ENCODE measurements at regions not wholly inside any gene's neighbourhood (a gene's known extent, or its start where the extent isn't known, plus 50 kb on each side); places are given as distances from the start of the nearest gene placed in this dataset.

GRCh38 chrX:39556056-39556455, 541.7 kb downstream of the BCOR start:
- TF ChIP-seq POLR2A (IDR thresholded peaks at IDR 0.05) (no peak), POLR2AphosphoS5 (IDR thresholded peaks at IDR 0.05) (no peak), EP300 (IDR thresholded peaks at IDR 0.05; ENCODE audit: low read depth) (no peak)
- TF ChIP-seq, protein P1, sequence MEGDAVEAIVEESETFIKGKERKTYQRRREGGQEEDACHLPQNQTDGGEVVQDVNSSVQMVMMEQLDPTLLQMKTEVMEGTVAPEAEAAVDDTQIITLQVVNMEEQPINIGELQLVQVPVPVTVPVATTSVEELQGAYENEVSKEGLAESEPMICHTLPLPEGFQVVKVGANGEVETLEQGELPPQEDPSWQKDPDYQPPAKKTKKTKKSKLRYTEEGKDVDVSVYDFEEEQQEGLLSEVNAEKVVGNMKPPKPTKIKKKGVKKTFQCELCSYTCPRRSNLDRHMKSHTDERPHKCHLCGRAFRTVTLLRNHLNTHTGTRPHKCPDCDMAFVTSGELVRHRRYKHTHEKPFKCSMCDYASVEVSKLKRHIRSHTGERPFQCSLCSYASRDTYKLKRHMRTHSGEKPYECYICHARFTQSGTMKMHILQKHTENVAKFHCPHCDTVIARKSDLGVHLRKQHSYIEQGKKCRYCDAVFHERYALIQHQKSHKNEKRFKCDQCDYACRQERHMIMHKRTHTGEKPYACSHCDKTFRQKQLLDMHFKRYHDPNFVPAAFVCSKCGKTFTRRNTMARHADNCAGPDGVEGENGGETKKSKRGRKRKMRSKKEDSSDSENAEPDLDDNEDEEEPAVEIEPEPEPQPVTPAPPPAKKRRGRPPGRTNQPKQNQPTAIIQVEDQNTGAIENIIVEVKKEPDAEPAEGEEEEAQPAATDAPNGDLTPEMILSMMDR (IDR thresholded peaks at IDR 0.05), result no peak

Measured in transverse colon (tissue), 4 donors.